GM19468 (cell line): ENCODE measurements at regions not wholly inside any gene's neighbourhood (a gene's known extent, or its start where the extent isn't known, plus 50 kb on each side); places are given as distances from the start of the nearest gene placed in this dataset.
"Not testable (repeated sequence)": the region's sequence is repeated elsewhere in the genome, so short reads cannot be mapped to it uniquely, and the experiment has no call there.

ENCODE experiments used
- ATAC-seq: cut with Tn5 transposase; IDR thresholded peaks from one replicate; pipeline ENCODE4 v1.9.1; 2021; ENCODE audit warnings: mild to moderate bottlenecking, moderate library complexity, moderate number of reproducible peaks; ENCODE audit not compliant: unreplicated experiment; ENCODE audit errors: extremely low read depth

- no peak for ATAC-seq
Observed at GRCh38 chr11:24357620-24358410, 139.0 kb upstream of the LUZP2 start.

DNA sequence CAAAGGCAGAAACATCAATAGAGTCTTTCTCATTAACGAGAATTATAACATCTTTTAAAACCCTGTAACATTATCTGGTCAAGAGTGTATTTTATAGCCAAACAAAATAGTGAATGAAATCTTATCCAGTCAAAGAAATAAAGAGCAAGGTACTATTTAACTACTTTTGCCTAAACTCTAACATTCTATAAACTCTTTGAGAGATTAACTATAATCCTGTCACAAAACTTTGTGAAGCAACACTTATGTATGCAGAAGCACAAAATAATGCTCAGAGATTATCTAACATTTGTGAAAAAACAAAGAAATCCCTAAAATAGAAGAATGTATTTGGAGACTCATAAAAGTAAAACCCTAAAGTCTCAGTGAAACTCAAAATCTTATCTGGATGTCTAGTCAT is 124.4 kb upstream of the LUZP2 start:
- no peak for ATAC-seq

GRCh38 chr11:24373516-24373915 is 123.3 kb upstream of the LUZP2 start:
- ATAC-seq, result no peak

- ATAC-seq, result no peak
Observed at GRCh38 chr11:24375351-24375750, 121.5 kb upstream of the LUZP2 start.

- ATAC-seq, result no peak
Observed at GRCh38 chr11:24375931-24376330, 120.9 kb upstream of the LUZP2 start.

GRCh38 chr11:24383137-24383536 is 113.7 kb upstream of the LUZP2 start:
- ATAC-seq, result no peak

- ATAC-seq, result no peak
Observed at GRCh38 chr11:24384240-24384639, 112.6 kb upstream of the LUZP2 start.

DNA sequence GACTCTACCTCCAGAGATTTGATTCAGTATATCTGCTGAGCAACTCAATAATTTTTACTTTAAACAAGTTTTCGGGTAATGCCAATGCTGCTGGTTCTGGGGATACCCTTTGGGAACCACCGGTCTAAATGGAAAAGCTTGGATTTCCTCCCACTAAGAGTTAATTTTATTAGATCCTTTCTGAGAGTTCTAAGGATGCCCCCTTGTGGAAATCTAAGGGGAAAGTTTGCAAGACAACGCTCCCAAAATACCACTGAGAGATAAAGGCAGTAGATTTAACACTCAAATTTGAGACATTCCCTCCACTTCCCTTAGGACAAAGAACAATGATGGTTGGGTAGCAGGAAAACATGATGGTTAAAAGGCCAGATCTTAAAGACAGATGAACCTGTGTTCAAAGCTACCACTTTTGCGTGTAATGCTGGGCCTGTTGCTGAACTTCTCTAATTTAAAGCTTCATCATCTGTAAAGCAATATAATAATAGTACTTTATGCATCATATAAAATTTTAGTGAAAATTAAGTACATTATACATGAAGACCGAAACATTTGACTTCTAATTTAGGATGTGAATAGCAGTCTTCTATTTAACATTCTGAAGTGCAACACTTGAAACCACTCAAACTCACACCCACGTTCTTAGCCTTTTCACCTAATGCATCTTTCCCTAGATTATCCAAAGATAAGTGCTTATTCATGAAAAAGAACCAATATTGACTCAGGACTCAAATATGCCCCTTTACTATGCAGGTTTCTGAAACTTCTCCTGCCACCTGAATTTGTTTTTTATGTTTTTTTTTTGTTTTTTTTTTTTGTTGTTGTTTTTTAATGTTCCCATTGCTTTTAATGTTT is 110.1 kb upstream of the LUZP2 start:
- ATAC-seq, result no peak

DNA sequence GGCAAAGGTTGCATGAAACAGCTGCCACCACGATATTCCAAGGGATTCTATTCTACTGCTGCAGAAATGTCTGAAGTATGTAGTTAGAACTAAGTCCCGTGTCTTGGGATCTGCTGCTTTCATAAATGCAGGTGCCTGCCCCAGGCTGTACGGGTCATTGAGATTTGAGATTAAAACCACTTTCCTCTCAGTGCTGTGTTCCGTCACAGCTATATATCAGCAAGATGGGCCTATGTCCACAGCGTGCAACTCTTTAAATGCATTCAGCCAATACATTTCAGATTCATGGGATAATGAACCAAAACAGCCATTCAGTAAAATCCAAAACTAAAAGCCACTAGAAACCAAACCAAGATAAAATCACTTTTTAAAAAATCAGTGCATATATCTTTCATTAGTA is 107.3 kb upstream of the LUZP2 start:
- ATAC-seq, result no peak

GRCh38 chr11:24390016-24390415 is 106.8 kb upstream of the LUZP2 start:
- ATAC-seq, result no peak

DNA sequence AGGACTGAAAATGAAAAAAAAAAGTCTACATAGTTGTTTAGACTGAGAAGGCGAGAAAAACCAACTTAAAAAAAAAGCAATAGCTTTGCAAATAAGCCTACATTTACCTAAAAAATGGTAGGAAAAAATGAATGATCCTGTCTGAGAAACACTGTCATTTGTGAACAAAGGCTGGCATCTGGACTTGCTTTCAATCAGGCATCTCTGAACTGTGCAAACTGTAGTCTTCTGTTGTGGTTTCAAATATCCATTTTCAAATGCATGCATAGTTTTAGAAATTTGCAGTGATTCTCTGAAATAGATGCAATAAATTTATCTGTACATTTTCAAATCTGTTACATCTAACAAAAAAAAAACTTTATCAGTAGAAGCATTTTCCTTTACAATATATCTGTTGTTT is 106.1 kb upstream of the LUZP2 start:
- no peak for ATAC-seq

- no peak for ATAC-seq
Observed at GRCh38 chr11:24391167-24391566, 105.7 kb upstream of the LUZP2 start.

DNA sequence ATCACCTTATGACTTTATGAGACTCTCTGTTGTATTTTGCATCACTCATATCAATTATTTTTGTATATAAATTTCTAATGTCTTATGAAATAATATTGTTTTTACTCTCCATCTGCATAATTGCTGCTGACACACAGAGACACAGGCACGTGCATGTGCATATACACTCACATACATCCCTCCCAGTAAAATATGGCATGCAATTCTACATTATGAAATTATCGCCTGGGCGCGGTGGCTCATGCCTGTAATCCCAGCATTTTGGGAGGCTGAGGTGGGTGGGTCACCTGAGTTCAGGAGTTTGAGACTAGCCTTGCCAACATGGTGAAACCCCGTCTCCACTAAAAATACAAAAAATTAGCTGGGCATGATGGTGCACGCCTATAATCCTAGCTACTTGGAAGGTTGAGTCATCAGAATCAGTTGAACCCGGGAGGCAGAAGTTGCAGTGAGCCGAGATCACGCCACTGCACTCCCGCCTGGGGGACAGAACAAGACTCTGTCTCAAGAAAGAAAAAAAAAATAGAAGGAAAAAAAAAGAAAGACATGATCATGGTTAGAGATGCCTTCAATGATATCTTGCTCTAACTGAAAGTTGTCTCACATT is 96.7 kb upstream of the LUZP2 start:
- ATAC-seq, result no peak

- ATAC-seq, result no peak
Observed at GRCh38 chr11:24406389-24406788, 90.5 kb upstream of the LUZP2 start.

DNA sequence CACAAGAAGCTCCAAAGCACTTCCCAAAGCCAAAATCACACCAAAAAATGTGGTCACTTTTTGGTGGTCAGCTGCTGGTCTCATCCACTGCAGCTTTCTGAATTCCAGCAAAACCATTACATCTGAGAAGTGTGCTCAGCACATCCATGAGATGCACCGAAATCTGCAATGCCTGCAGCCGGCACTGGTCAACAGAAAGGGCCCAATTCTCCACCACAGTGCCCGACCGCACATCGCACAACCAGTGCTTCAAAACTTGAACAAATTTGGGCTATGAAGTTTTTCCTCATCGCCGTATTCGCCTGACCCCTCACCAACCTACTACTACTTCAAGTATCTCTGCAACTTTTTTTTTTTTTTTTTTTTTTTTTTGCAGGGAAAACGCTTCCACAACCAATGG is 89.9 kb upstream of the LUZP2 start:
- no peak for ATAC-seq

DNA sequence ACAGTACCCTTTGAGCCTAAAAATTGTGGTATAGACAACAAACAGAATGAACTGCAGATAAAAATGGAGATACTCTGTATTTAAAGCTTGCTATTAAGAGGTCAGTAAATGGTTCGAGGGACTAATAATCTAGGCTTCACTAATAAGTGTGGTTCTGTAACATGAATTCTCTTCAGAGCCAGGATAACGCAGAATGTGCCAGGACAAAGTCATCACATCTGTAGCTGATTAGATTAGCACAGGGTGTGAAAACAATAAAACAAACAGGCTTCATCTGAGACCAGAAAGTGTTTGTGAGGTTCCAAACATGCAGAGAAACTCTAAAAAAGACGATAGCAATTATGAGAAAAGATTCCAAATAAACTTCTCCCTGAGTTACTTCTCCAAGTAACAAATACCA is 89.1 kb upstream of the LUZP2 start:
- no peak for ATAC-seq

DNA sequence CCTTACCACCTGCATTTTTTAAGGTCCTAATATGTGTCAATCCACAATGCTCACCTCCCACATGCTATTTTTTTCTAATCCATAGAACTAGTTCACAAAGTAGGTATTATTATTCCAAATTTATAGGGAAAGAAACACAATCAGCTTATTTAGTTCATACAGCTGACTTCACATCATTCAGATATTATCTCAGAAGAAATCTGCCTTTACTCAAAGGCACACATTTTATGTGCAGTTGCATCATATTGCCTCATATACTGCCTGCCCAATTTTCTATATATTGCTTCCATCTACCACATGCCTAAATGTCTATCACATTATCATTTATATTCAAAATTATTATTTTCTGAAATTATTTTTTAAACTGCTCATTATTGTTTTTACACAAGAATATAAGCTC is 88.7 kb upstream of the LUZP2 start:
- no peak for ATAC-seq

DNA sequence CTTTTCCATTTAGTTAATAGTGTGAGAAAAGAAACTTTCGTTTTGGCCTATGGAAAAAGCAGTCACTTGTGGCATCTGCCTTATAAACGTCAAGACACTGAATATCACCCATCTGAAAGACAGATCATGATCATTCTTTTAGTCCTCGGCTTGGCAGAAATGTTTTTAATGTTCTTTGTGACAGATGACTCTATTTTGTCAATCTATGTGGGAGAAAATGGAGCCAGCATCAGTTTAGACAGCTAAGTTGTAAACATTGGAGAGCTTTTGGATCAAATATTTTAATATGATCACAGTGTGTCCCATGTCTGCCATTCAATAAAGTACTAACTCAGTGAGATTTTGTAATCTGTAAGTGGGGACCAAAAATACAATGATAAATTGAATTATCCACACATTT is 85.1 kb upstream of the LUZP2 start:
- no peak for ATAC-seq

GRCh38 chr11:24412722-24413121 is 84.1 kb upstream of the LUZP2 start:
- ATAC-seq, result no peak

DNA sequence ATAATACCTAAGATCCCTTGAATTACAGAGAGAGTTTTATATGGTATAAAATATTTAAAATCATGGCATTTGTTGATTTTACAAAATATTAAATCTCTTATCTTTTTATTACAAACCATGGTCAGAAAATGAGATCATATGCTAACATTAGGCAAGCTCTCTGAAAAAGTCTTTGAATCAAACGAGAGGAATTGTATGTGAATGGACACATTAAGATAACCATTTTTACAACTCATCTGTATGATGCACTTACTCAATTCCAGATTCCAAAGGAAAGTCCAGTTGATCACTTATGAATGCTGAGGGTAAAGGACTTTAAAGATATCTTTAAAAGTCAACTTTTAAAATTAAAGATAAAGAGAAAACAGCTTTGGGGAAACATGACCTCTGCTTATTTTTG is 83.5 kb upstream of the LUZP2 start:
- no peak for ATAC-seq

- ATAC-seq, result not testable (repeated sequence)
Observed at GRCh38 chr11:24415955-24416636, 80.8 kb upstream of the LUZP2 start.
